HG02840 (cell line): ENCODE measurements at regions not wholly inside any gene's neighbourhood (a gene's known extent, or its start where the extent isn't known, plus 50 kb on each side); places are given as distances from the start of the nearest gene placed in this dataset.
"Not testable (repeated sequence)": the region's sequence is repeated elsewhere in the genome, so short reads cannot be mapped to it uniquely, and the experiment has no call there.

Experiments
- ATAC-seq: cut with Tn5 transposase; IDR thresholded peaks from one replicate; pipeline ENCODE4 v1.9.1; 2021; ENCODE audit warnings: mild to moderate bottlenecking, moderate library complexity, moderate number of reproducible peaks; ENCODE audit not compliant: unreplicated experiment, low FRiP score

- not testable (repeated sequence) for ATAC-seq
These were observed 85.1 kb upstream of the MAP4 start for GRCh38 chr3:48101301-48101650.

GRCh38 chr3:48092270-48092669, 76.1 kb upstream of the MAP4 start:
- no peak for ATAC-seq

- no peak for ATAC-seq
These were observed 74.1 kb upstream of the MAP4 start for GRCh38 chr3:48090166-48090939.

GRCh38 chr3:48088749-48089466, 72.7 kb upstream of the MAP4 start:
- peak; percentile 93 for ATAC-seq

GRCh38 chr3:48088056-48088748, 72.0 kb upstream of the MAP4 start:
- peak; percentile 34 for ATAC-seq

GRCh38 chr3:48086705-48087104, 70.5 kb upstream of the MAP4 start:
- ATAC-seq = no peak

GRCh38 chr3:48084929-48085328, 68.7 kb upstream of the MAP4 start:
- ATAC-seq = no peak

- no peak for ATAC-seq
These were observed 68.0 kb upstream of the MAP4 start for GRCh38 chr3:48084170-48084569.

GRCh38 chr3:48082580-48083184, 66.5 kb upstream of the MAP4 start:
- no peak for ATAC-seq

GRCh38 chr3:48077815-48078214, 61.6 kb upstream of the MAP4 start:
- ATAC-seq = no peak

- no peak for ATAC-seq
These were observed 53.8 kb upstream of the MAP4 start for GRCh38 chr3:48070030-48070429.

- ATAC-seq = no peak
These were observed 53.1 kb upstream of the MAP4 start for GRCh38 chr3:48069339-48069738.

- ATAC-seq = no peak
These were observed 52.7 kb upstream of the MAP4 start for GRCh38 chr3:48068886-48069285.

GRCh38 chr3:48068320-48068719, 52.1 kb upstream of the MAP4 start:
- not testable (repeated sequence) for ATAC-seq

GRCh38 chr3:48067271-48067670, 51.1 kb upstream of the MAP4 start:
- no peak for ATAC-seq
